H1 (cell line): ENCODE measurements at regions not wholly inside any gene's neighbourhood (a gene's known extent, or its start where the extent isn't known, plus 50 kb on each side); places are given as distances from the start of the nearest gene placed in this dataset.
A peak's percentile ranks its signal among the peaks of the same experiment; 100 is the strongest.

Experiments used
- CTCF ChIA-PET: fragments of 300-600 bp; sonication (Branson Sonifier 250); formaldehyde crosslinking; loops from one replicate; lab custom pipeline; 2021; ENCODE audit not compliant: partially characterized antibody; lab: Charles Lee
- POLR2A ChIA-PET: fragments of 300-600 bp; sonication (Branson Sonifier 250); formaldehyde crosslinking; loops from one replicate; lab custom pipeline; 2021; ENCODE audit warnings: inconsistent platforms; ENCODE audit not compliant: partially characterized antibody; lab: Charles Lee
- DNase-seq, 2 experiments: peaks; one replicate each; pipeline versions ENCODE4 v3.0.0 to v3.0.0-alpha.2; 2010 to 2022; ENCODE audit warnings: low spot score in 2 of 2, low read depth in 1 of 2, mixed read lengths in 1 of 2
- FAIRE-seq: peaks from 2 replicates; lab custom pipeline; 2011; peaks lifted over from hg19 to GRCh38; lab: Jason Lieb, UNC
- H2AFZ ChIP-seq: 2 replicates; pipeline ENCODE4 v1.8.1; 2012; ENCODE audit warnings: low read length, inconsistent platforms
- H2AK5ac ChIP-seq: 2 replicates; pipeline ENCODE4 v1.6.1; 2013; ENCODE audit warnings: low read depth, low read length
- H2BK120ac ChIP-seq: replicated peaks from 2 replicates; pipeline ENCODE3; 2013; ENCODE audit warnings: low read depth, low read length, inconsistent platforms
- H2BK12ac ChIP-seq: 2 replicates; pipeline ENCODE4 v1.6.1; 2013; ENCODE audit warnings: low read depth, low read length
- H2BK15ac ChIP-seq: 2 replicates; pipeline ENCODE4 v1.6.1; 2013; ENCODE audit warnings: low read length
- H2BK20ac ChIP-seq: 2 replicates; pipeline ENCODE4 v1.6.1; 2013; ENCODE audit warnings: low read length
- H2BK5ac ChIP-seq: 2 replicates; pipeline ENCODE4 v1.6.1; 2013; ENCODE audit warnings: low read depth, low read length
- H3K14ac ChIP-seq: 2 replicates; pipeline ENCODE4 v1.6.1; 2013; ENCODE audit warnings: inconsistent platforms; ENCODE audit not compliant: insufficient read length
- H3K18ac ChIP-seq: 2 replicates; pipeline ENCODE4 v1.6.1; 2013; ENCODE audit warnings: low read length; ENCODE audit errors: extremely low read depth
- H3K23ac ChIP-seq: 2 replicates; pipeline ENCODE4 v1.6.1; 2013; ENCODE audit warnings: inconsistent platforms; ENCODE audit not compliant: insufficient read length
- H3K23me2 ChIP-seq: 2 replicates; pipeline ENCODE4 v1.6.1; 2013; ENCODE audit warnings: low read depth, low read length
- H3K27ac ChIP-seq: 2 replicates; pipeline ENCODE4 v1.6.1; 2011; ENCODE audit warnings: low read depth, low read length, inconsistent platforms
- H3K27me3 ChIP-seq, 4 experiments: replicated peaks in 1 of 4; 1 replicate in 1 of 4; 2 replicates in 3 of 4; pipeline versions ENCODE4 v1.6.1 to v1.8.1; 2011 to 2013; ENCODE audit warnings: low read length in 3 of 4, mild to moderate bottlenecking in 3 of 4, inconsistent platforms in 2 of 4, mixed read lengths in 2 of 4, moderate library complexity in 1 of 4; ENCODE audit not compliant: control insufficient read depth in 3 of 4, insufficient read depth in 3 of 4; ENCODE audit errors: extremely low read depth in 1 of 4
- H3K36me3 ChIP-seq, 4 experiments: 2 replicates each; pipeline versions ENCODE4 v1.6.1 to v1.8.1; 2011 to 2013; ENCODE audit warnings: mild to moderate bottlenecking in 4 of 4, low read length in 3 of 4, moderate library complexity in 2 of 4, control low read depth in 1 of 4, inconsistent platforms in 1 of 4; ENCODE audit not compliant: insufficient read depth in 4 of 4, control insufficient read depth in 2 of 4
- H3K4ac ChIP-seq: replicated peaks from 2 replicates; pipeline ENCODE3; 2013; ENCODE audit warnings: low read length, low read depth, mixed read lengths, inconsistent platforms; ENCODE audit not compliant: insufficient read length
- H3K4me1 ChIP-seq, 4 experiments: replicated peaks in 1 of 4; 1 replicate in 1 of 4; 2 replicates in 3 of 4; pipeline versions ENCODE4 v1.6.1 to v1.8.1; 2011 to 2013; ENCODE audit warnings: low read length in 3 of 4, inconsistent platforms in 2 of 4, mixed read lengths in 1 of 4; ENCODE audit not compliant: insufficient read depth in 4 of 4, control insufficient read depth in 3 of 4
- H3K4me2 ChIP-seq, 2 experiments: 2 replicates each; pipeline versions ENCODE4 v1.6.1 to v1.8.1; 2011 to 2013; ENCODE audit warnings: low read depth in 2 of 2, low read length in 2 of 2, control low read depth in 1 of 2, inconsistent platforms in 1 of 2, mild to moderate bottlenecking in 1 of 2; ENCODE audit not compliant: insufficient read depth in 1 of 2
- H3K4me3 ChIP-seq, 4 experiments: fragments of 200-600, 300-600 bp in 1 of 4; sonication (generic), shearing (Covaris generic), sonication (Bioruptor Twin) in 1 of 4; 2 replicates each; pipeline versions ENCODE4 v1.5.1 to v1.8.1; 2011 to 2016; ENCODE audit warnings: low read length in 4 of 4, low read depth in 3 of 4, control low read depth in 2 of 4, inconsistent platforms in 2 of 4, mild to moderate bottlenecking in 2 of 4, mixed read lengths in 1 of 4, moderate library complexity in 1 of 4; ENCODE audit not compliant: insufficient read depth in 2 of 4; ENCODE audit errors: extremely low read depth in 1 of 4
- H3K56ac ChIP-seq: replicated peaks from 2 replicates; pipeline ENCODE3; 2013; ENCODE audit warnings: low read depth, mild to moderate bottlenecking, mixed read lengths, low read length, inconsistent platforms; ENCODE audit not compliant: insufficient read length
- H3K79me1 ChIP-seq: 2 replicates; pipeline ENCODE4 v1.6.1; 2013; ENCODE audit warnings: low read depth, low read length, control low read depth
- H3K79me2 ChIP-seq, 2 experiments: 2 replicates each; pipeline versions ENCODE4 v1.6.1 to v1.8.1; 2012 to 2013; ENCODE audit warnings: low read length in 2 of 2, mild to moderate bottlenecking in 2 of 2, inconsistent platforms in 1 of 2; ENCODE audit not compliant: insufficient read depth in 2 of 2, control insufficient read depth in 1 of 2
- H3K9ac ChIP-seq, 4 experiments: replicated peaks in 1 of 4; 1 replicate in 1 of 4; 2 replicates in 3 of 4; pipeline versions ENCODE4 v1.6.1 to v1.8.1; 2011 to 2013; ENCODE audit warnings: low read depth in 3 of 4, low read length in 3 of 4, control low read depth in 2 of 4, mild to moderate bottlenecking in 2 of 4, moderate library complexity in 2 of 4, inconsistent platforms in 1 of 4; ENCODE audit errors: extremely low read depth in 1 of 4
- H3K9me3 ChIP-seq, 2 experiments: 2 replicates each; pipeline versions ENCODE4 v1.6.1 to v1.8.1; 2012 to 2013; ENCODE audit warnings: mild to moderate bottlenecking in 2 of 2, moderate library complexity in 2 of 2, control low read depth in 1 of 2, inconsistent platforms in 1 of 2, low read depth in 1 of 2, low read length in 1 of 2, mixed read lengths in 1 of 2; ENCODE audit not compliant: insufficient read depth in 2 of 2
- H4K20me1 ChIP-seq, 2 experiments: replicated peaks in 1 of 2; 2 replicates each; pipeline versions ENCODE3 to v1.8.1; 2011 to 2013; ENCODE audit warnings: inconsistent platforms in 2 of 2, low read length in 2 of 2, mild to moderate bottlenecking in 1 of 2; ENCODE audit not compliant: insufficient read depth in 2 of 2, control insufficient read depth in 1 of 2
- H4K5ac ChIP-seq: 2 replicates; pipeline ENCODE4 v1.6.1; 2013; ENCODE audit warnings: low read length, low read depth, mixed read lengths, inconsistent platforms; ENCODE audit not compliant: insufficient read length
- H4K8ac ChIP-seq: 2 replicates; pipeline ENCODE4 v1.8.0; 2013; ENCODE audit warnings: mild to moderate bottlenecking, moderate library complexity, low read length, inconsistent platforms; ENCODE audit not compliant: insufficient read depth; ENCODE audit errors: extremely low read depth
- H4K91ac ChIP-seq: replicated peaks from 2 replicates; pipeline ENCODE3; 2013; ENCODE audit warnings: low read length, mixed read lengths, inconsistent platforms; ENCODE audit not compliant: insufficient read length
- ASH2L ChIP-seq: fragments of 200-600, 300-600 bp; sonication (generic); IDR thresholded peaks from one replicate; pipeline ENCODE4 v1.7.1; 2017; ENCODE audit warnings: low read length
- ATF2 ChIP-seq: IDR thresholded peaks from 2 replicates; pipeline ENCODE4 v1.6.1; 2012; ENCODE audit warnings: low read length, inconsistent platforms
- CBX8 ChIP-seq: fragments of 300-800, 300-1000 bp; sonication (generic); IDR thresholded peaks from 2 replicates; pipeline ENCODE4 v1.7.1; 2016; ENCODE audit warnings: low read depth, low read length, borderline replicate concordance
- CHD2 ChIP-seq: IDR thresholded peaks from 2 replicates; pipeline ENCODE4 v1.6.1; 2012; ENCODE audit warnings: low read length, improper control_type of control experiment
- EP300 ChIP-seq, 2 experiments: IDR thresholded peaks; 1 replicate in 1 of 2; 2 replicates in 1 of 2; pipeline ENCODE4 v1.6.1; 2011 to 2012; ENCODE audit warnings: low read depth in 2 of 2, low read length in 2 of 2, mild to moderate bottlenecking in 2 of 2, borderline replicate concordance in 1 of 2, inconsistent platforms in 1 of 2, moderate library complexity in 1 of 2
- RNF2 ChIP-seq: fragments of 200-900, 300-1000 bp; sonication (generic); IDR thresholded peaks from 2 replicates; pipeline ENCODE4 v1.7.1; 2016; ENCODE audit warnings: borderline replicate concordance, low read depth, mild to moderate bottlenecking, antibody characterized with exemption, low read length; ENCODE audit not compliant: poor library complexity, severe bottlenecking; ENCODE audit errors: missing control alignments
- RXRA ChIP-seq: IDR thresholded peaks from 2 replicates; pipeline ENCODE4 v1.6.1; 2011; ENCODE audit warnings: low read depth, mild to moderate bottlenecking, low read length, moderate library complexity; ENCODE audit not compliant: insufficient read depth
- SP1 ChIP-seq: IDR thresholded peaks from 2 replicates; pipeline ENCODE4 v1.6.1; 2011; ENCODE audit warnings: low read depth, low read length
- SUZ12 ChIP-seq: fragments of 200-600 bp; sonication (generic); IDR thresholded peaks from 2 replicates; pipeline ENCODE4 v1.6.1; 2012; ENCODE audit warnings: mild to moderate bottlenecking, inconsistent platforms, low read length, moderate library complexity, mixed read lengths
- TAF1 ChIP-seq: IDR thresholded peaks from 2 replicates; pipeline ENCODE4 v1.6.1; 2011; ENCODE audit warnings: mild to moderate bottlenecking, low read depth, low read length
- TAF7 ChIP-seq: optimal IDR thresholded peaks from 2 replicates; pipeline ENCODE3; 2011; ENCODE audit warnings: low read depth, mild to moderate bottlenecking, inconsistent platforms, low read length, moderate library complexity, borderline replicate concordance
- TCF12 ChIP-seq: IDR thresholded peaks from 2 replicates; pipeline ENCODE4 v1.6.1; 2011; ENCODE audit warnings: low read depth, mild to moderate bottlenecking, low read length
- WGBS, 2 experiments: shearing (Covaris generic) in 1 of 2; methylation state at CpG; one replicate each; pipeline versions ENCODE4 v1.1.6 to v1.1.7; 2013 to 2015; ENCODE audit warnings: low lambda C conversion rate in 2 of 2, mixed read lengths in 2 of 2, inconsistent platforms in 1 of 2, low coverage in 1 of 2, missing lambda C conversion rate in 1 of 2; ENCODE audit not compliant: insufficient replicate concordance in 2 of 2, insufficient coverage in 1 of 2, insufficient read length in 1 of 2; ENCODE audit errors: extremely low coverage in 1 of 2, missing lambda C conversion rate in 1 of 2; 5-methylcytosine and 5-hydroxymethylcytosine counted together

GRCh38 chr20:30499123-30499522, 758.3 kb upstream of the DEFB115 start:
- Histone ChIP-seq H4K20me1 (no peaks in the 10 kb centered on the region), H3K18ac (no peak overlapping the region), H4K5ac (no peak overlapping the region), H3K4ac (no peak overlapping the region), H3K56ac (no peak overlapping the region), H3K36me3 (no peaks in the 10 kb centered on the region), H3K27ac (no peak overlapping the region), H4K91ac (no peak overlapping the region), H3K23me2 (peaks cover 2% of the 10 kb centered on the region; the same call in 1 of the 2 replicates), H2BK12ac (no peak overlapping the region), H3K23ac (no peak overlapping the region), H3K14ac (no peak overlapping the region), H2BK120ac (no peak overlapping the region), H2BK20ac (no peak overlapping the region), H2BK5ac (no peak overlapping the region), H3K27me3 (no peaks in the 10 kb centered on the region), H3K9ac (no peak overlapping the region), H3K79me2 (no peaks in the 10 kb centered on the region), H2AK5ac (no peak overlapping the region), H3K4me1 (no peaks in the 10 kb centered on the region), H2BK15ac (no peak overlapping the region), H3K79me1 (no peaks in the 10 kb centered on the region), H2AFZ (no peak overlapping the region), H3K4me3 (no peak overlapping the region), H4K8ac (no peak overlapping the region), H3K4me2 (peak overlapping the region in 1 of 2 experiments; percentile 60; a peak in 2 of 4 replicates), H3K9me3 (peaks cover 22 to 40% of the 10 kb centered on the region in 2 experiments; a peak in 3 of 4 replicates)
- 100% methylated on average over 1 of the region's 1 CpG; no CpG with 5 or more reads in 1 of the 2 experiments for WGBS, 2 experiments
- CTCF ChIA-PET = no interaction called here
- POLR2A ChIA-PET = no interaction called here
- no peak for FAIRE-seq
- no peak for DNase-seq
- TF ChIP-seq ASH2L (no peak), TAF1 (no peak), ATF2 (no peak), RXRA (no peak), SP1 (no peak), TAF7 (no peak), TCF12 (no peak), SUZ12 (no peak), RNF2 (no peak), CBX8 (no peak), EP300 (IDR thresholded peaks at IDR 0.05; ENCODE audit: borderline replicate concordance in 1 of 2, low read depth in 2 of 2, low read length in 2 of 2) (no peak), CHD2 (no peak)
